ENCODE measurements at regions not wholly inside any gene's neighbourhood (a gene's known extent, or its start where the extent isn't known, plus 50 kb on each side); places are given as distances from the start of the nearest gene placed in this dataset.

- no peak for TF ChIP-seq CTCF (IDR thresholded peaks at IDR 0.05)
- TF ChIP-seq POLR2A (IDR thresholded peaks at IDR 0.05), result no peak
- no peak for TF ChIP-seq POLR2AphosphoS5 (IDR thresholded peaks at IDR 0.05)
Observed at GRCh38 chr11:13834463-13834862, 128.1 kb upstream of the SPON1 start.

All from prostate gland (tissue), 2 donors.